Urothelium cell line (cell line): ENCODE measurements at regions not wholly inside any gene's neighbourhood (a gene's known extent, or its start where the extent isn't known, plus 50 kb on each side); places are given as distances from the start of the nearest gene placed in this dataset.

ENCODE experiments used
- DNase-seq: peaks from one replicate; pipeline ENCODE4 v3.0.0; 2011; ENCODE audit warnings: low spot score, mixed read lengths
- FAIRE-seq: peaks from 2 replicates; lab custom pipeline; 2011; peaks lifted over from hg19 to GRCh38; lab: Jason Lieb, UNC

DNA sequence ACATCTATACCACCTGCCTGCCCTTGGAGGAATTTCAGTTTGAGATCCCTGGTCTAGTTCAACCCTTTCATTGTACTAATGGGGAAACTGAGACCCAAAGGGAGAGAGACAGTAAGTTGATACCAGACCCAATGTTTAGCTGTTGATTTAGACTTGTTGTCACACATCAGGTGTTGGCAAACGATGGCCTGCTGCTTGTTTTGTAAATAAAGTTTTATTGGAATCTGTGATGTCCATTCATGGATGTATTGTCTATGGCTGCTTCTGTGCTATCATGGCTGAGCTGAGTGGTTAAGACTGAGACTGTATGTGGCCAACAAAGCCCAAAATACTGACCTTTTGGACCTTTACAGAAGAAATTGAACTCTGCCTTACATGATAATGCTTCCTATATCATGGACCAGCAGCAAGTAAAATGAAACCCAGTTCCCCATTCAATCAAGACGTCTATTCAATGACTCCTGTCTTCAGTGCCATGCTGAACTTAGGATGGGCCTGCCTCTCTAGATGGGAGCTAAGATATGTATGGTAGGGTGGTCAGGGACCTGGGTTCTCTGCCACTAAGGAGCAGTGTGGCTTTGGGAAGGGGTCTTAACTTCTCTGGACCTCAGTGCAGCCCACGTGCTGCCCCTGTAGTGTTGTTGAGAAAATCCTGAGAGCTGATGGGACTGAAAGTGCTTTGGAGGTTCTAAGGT, 111.0 kb downstream of the IRX5 start:
- FAIRE-seq (no peak), DNase-seq (no peak)

DNA sequence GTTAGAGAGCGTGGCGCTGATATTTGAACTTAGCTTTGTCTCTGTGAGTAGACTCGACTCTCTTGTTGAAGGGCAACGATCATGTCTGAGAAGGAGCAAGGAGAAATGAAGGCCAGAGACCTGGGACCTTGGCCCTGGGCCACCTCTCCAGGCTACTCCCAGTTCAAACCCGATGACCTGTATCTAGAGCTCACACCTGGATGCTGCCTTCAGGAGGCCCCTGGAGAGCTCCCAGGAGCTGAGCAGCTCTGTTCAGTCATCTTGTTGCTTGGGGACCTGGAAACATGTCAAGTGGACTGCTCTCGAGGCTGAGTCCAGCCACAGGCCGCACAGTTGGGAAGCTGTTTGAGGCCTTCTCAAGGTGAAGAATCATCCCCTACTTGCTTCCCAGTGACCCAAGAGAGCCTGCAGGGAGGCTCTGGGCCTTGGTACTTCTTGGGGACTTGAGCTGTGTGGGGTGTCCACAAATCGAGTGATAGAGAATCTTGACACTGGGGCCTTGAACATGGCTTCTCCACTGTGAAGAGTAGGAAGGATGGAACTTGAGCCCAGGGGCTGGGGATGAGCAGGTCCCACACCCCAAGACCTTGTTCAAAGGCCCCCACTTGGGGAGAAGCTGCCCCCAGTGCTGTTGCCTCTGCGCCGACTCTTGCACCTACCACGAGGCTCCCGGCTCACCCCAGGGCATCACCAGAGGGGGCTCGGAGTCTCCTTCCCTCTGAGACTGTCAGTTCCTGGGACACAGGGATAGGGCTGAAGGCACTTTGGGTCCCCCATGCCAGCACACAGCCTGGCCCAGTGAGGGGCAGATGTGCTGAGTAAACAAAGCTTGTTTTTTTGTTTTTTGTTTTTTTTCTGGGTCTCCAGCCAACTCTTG, 112.1 kb downstream of the IRX5 start:
- no peak for DNase-seq
- no peak for FAIRE-seq

DNA sequence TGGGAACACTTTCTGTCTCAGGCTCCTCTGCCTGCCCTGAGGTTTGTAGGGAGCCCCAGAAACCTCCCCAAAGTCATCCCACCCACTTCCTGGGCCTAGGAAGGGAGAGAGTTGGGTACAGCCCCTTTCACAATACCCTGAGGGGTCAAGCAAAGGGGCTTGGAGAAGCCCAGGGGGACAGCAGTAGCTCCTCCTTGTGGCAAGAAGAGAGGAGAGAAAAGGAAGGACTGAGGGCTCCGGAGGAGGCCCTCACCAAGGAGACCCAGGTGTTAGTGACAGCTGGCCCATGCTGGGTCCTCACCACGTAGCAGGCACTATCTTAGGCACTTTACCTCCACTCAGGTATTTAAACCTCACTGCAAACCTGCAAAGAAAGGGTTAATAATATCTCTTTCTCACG, 112.8 kb downstream of the IRX5 start:
- FAIRE-seq = no peak
- no peak for DNase-seq

DNA sequence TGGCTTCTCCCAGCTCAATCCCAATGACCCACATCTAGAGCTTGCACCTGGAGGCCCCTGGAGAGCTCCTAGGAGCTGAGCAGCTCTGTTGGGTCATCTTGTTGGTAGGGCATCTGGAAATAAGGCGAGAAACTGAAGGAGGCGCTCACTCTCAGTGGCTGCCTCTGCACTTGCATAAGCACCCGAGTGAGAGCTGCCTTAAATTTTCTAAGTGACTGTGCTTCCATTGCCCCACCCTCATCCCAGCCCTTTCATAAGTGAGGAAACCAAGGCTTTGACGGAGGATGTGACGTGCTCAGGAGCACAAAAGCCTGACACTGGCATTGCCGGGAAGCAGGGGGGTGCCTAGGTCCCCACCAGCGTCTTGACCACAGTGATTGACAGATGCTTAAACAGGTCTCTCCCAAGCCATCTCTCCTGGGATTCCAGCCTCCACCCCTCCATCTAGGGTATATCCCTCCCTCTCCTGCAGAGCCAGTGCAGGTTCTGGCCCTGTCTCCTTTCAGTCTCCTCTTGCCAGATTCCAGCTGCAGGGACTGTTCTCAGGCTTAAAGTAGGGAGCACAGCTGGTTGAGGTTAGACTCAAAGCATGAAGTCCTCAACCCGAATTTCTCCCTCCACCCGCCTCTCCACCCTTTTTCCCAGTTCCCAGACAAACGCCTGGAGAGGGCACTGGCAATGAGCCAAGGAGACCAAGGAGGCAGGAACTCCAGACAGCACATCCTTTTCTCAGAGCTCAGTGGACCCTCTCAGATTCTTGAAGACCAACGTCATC, 113.7 kb downstream of the IRX5 start:
- FAIRE-seq = no peak
- DNase-seq = no peak

DNA sequence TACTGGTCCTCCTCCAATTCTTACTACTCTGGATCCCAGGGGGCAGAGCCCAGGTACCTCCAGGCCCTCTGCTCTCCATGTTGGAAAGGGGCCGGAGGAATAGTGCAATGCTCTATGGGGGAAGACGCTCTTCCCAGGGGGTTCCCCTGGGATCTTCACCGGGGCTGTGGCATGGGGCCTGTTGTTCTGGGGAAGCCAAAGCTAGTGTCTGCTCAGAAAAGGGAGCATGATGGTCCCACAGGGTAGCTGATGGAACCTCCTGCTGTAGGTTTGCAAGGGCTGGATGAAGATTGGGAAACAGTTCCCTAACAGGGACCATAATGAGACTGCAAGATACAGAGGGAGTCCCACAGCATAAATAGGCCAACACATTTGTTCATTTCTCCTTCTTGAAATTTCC, 114.7 kb downstream of the IRX5 start:
- FAIRE-seq (no peak), DNase-seq (no peak)

DNA sequence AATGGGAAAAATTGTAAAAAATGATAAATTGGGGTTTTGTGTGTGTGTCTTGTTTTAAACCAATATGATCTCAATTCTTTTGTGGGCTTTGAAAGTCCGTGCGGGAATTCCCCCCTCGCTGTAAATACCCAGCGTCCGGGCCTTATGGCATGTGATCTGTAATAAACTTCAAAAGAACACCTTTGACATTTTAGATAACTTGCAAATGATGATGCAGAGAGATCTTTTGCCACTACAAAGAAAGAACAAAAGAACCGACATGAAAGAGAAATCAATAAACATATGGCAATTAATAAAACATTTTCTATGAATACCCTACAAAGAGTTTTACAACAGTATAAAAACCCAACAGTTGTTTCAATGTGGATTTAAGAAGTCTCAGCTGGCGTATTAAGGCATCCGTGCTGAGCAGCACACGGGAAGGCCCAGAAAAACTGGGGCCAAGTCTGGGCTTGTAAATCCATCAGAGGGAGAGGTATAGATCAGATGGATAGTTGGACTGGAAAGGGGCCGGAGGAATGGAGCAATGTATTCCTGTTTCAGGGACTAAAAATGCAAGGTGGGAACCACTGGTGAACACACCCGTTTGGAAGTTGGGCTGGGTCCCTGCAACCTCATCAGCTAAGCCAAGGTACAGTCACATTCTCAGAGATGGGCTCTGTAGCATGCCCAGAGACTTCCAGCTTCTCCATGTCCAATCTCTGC, 115.2 kb downstream of the IRX5 start:
- FAIRE-seq (no peak), DNase-seq (no peak)

DNA sequence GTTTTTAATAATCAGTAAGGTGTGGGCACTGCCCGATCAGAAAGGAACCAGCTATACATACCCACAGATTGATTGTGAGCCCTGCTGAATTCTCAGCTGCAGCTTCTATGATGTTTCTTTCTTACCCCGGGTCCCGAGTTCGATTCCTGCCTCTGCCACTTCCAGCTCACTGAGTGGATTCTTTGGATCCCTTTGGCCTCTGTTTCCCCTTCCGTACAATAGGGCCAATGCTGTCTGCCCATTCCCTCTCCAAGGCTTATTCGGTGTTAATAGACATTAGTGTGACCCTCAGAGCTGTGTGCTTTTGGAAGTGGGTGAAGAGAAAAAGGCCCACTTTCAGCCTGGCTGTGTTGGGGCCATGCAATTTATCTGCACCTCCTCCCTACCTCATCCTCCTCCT, 115.8 kb downstream of the IRX5 start:
- FAIRE-seq (no peak), DNase-seq (no peak)

DNA sequence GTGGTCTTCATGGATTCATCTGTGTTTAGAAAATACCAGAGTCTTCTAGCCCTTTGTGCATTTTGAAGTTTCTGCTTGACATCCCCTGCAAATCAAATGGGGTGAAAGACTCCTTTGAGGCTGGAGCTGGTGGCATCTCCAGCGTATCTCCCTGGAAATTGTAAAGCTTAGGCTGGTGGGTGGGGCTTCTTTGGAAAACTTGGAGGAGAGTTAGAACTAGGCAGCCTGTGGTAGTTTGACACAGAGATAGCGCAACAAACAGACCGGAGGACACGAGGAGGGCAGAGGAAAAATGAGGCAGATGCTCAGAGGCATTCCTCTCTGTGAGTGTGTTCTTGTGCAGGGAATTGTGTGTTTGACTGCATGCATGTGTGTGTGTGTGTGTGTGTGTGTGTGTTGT, 116.3 kb downstream of the IRX5 start:
- DNase-seq = no peak
- FAIRE-seq = no peak

DNA sequence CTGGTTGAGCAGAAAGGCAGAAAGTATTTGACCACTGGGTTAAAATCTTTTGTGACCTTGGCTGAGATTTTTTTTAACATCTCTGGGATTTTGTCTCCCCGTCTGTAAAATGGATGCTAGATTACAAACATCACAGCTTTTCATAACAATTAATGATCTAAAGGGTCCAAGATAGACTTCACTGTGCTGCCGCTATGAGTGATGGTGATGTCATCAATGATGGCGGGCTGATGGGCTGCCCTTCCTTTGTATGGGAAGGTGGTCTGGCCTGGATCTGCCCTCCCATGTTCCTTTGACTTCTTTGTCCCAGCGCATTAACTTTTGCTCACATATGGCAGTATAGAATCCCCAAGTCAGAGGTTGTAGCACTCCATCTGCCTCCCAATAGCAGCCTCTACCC, 116.7 kb downstream of the IRX5 start:
- DNase-seq (no peak), FAIRE-seq (no peak)

DNA sequence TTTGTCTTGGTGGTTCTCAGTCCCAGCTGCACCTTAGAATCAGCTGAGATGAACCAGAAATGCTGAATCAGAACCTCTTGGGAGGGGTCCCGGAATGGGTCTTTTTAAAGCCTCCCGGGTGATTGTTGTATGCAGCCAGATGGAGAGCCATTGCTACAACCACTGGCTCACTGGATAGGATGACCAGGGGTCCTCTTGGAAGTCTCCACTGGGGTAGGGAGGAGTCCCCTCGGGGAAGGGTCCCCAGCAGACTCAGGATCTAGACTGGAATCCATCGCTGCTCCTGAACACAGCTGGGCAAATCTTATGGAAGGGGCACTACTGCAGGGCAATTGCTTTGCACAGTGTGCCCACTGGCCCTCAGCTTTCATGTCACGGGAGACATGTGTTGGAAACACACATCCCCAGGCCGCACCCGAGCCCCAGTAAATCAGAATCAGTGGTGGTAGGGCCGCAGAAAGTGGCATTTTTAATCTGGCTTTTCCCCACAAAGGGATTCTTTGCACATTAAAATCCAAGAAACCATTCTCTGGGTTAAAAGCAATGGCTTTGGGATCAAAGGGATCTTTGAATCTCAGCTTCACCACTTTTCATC, 117.3 kb downstream of the IRX5 start:
- FAIRE-seq = no peak
- no peak for DNase-seq

DNA sequence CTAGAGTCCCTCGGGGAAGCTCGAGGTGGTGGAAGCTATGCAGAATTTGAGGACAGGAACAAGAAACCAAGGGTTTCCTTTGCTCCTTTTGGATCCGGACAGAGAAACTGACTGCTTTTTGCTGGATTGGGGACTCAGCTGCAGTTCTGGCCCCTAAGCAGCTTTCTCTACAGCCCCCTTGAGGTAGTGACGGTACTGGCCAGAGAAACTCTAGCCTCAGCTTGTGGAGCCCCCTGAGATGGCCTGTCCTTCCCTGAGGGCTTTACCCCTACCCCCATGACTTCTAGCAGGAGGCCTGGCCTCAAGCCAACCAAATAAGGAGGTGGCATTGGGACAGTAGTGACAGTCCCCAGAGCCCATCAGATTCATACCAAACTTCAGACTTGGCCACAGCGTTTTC, 118.1 kb downstream of the IRX5 start:
- FAIRE-seq = no peak
- no peak for DNase-seq

DNA sequence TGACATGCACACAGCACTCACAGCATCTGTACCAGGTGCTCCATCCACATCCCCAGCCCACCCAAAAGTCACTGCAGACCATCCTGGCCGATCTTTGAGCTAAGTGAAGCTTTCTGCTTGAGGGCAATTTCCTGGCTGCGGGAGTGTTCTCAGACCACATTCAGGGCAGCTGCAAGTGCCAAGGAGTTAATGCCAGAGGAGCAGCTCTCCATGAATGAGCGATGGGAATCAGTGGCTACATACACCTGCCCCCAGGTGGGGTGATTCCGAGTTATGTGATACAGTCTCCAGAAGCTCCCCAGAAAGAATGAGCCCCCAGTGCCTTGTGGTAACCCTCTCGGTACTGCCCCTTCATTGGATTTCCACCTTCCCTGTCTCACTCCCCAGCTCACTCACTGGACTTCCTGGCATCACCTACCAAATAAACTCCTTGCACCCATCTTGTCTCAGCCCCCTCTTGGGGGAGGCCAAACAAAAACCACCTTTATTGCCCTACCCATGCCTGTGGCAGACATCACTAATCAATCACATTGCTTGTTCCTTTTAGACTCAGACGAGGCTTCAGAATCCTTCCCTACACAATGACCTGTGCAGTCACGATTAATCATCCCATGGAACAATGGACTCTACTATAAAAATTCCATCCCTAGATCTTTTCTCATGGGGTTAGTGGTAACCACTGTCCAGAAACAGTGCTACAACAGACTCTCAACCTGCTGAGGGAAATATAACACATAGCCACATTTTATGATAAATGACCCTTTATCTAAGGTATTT, 121.1 kb downstream of the IRX5 start:
- DNase-seq (no peak), FAIRE-seq (no peak)

DNA sequence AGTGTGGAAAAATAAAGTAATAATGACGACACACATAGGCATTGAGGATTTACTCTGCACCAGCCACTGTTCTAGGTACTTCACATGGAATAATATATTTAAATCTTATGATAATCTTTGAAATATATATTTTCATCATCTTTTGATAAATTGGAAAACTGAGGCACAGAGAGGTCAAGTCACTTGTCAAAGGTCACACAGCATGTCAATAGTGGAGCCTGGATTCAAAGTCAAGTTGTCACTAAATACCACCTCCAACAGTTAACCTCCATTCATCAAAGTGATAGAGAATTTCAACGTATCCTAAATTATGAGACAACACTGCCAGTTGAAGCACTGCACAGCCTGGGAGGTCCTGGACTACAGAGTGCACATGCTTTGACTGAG, 121.7 kb downstream of the IRX5 start:
- DNase-seq (no peak), FAIRE-seq (no peak)

DNA sequence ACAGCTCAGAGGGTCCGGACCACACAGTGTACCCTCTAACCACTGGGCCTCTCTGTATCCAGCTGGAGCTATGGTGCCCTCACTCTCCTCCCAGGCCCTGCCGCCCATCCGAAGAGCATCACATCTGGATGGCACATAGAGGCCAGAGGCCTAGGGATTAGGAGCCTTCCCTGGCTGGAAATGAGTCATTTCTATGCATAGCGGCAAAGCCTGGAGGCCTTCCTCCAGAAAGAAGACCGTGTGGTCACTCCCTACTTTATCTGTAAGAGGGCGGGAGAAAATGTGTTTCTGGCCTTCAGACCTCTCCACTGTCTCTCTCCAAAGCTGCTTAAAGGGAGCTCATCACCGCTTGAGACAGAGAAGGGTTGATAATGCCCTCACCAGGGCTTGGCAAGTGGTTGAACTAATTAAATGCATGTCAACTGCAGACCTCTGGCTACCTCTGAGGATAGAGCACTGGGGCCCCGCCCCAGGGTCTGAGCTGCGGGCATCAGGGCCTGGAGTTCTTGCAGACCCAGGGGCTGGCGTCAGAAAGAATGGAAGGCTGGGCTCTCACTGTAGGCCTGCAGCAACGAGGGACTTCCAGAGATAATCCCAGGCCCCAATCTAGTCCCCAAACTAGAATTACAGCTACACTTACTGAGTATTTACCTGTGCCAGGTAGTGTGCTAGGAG, 122.2 kb downstream of the IRX5 start:
- DNase-seq (no peak), FAIRE-seq (no peak)

DNA sequence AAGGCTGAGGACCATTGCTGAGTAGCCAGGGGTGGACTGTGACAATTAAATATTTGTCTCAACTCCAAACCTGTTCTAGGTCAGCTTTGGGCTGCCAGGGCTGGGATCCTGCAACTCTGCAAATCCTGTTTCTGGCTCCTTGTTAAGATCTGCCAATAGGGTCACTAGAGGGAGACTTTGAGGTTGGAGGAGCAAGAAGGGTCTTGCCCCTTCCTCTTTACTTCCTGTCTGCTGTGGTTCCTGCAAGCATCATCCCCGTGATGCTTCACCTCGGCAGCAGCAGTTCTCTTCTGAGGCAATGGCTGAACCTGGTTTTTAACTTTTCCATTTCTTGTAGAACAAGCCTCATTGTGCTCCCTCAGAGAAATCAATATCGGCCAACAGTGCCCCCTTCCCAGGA, 124.6 kb downstream of the IRX5 start:
- no peak for DNase-seq
- no peak for FAIRE-seq

DNA sequence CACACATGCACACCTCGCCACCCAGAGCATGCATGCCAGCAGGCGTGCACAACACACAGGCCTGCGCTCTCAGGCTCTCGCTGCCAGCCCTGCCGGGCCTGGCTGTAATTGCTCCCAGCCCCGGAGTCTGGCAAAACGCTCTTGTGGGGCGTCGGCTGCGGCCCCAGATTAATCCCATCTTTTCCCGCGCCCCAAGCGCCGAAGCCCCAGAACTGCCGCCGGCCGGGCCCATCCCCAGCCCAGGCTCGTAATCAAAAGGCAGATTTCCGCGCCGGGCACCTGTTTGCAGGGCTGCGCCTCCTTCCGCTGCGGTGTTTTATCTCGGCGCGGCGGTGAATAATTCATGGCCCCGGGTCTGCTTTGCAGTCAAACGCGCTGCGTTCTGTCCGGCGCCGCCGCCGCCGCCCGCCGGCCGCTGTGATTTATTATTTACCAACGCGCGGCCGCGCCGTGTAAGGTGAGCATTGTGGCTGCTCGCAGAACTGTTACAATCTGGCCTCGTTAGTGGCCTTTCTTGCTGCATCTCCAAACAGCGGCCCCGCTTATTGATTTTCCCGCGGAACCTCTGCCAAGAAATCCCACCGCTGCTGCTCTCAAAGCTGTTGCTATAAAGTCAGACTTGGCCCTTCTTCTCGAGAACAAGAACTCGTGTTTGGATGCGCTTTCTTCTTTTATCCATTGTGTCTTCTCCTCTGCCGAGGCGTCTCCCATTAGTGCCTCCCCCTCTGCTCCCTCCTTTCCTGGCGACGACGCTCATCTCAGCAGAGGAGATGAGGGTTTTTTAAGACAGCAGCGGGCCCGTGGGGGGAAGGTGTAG, 126.1 kb downstream of the IRX5 start:
- DNase-seq (no peak), FAIRE-seq (no peak)

DNA sequence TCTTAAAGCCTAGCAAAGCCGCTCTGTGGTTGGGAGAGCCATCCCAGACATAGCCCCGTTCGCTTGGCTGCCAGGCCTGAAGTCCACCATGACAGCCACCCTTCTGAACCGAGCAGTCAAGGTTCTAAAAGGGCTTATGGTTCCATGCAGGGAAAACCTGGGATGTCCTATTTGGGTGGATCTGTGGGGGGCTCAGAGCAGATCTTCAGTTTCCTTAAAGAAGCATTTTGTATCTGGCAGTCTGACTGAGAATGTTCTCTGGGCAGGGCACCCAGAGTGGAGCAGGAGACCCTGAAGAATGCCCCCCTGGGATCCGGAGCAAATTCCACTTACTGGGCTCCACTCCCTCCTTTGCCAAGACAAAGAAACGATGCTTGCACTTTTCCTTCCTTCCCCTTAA, 127.2 kb downstream of the IRX5 start:
- FAIRE-seq = no peak

DNA sequence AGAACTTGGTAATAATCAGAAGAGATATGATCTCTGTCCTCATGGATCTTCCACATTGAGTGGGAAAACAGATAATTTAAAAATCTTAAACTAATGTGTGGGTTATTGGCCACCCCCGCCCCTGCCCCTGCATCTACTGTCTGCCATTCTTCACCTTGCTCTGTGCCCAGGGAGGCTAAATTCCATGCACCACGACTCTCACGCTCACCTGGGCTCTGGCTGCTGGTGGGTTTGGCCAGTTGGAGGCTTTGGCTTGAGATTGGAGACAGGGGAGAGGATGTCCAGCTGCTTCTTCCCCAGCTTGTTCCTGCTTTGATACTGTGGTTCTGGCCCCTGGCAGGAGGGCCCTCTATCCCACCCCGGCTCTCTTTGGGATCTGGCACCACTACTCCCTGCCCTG, 127.9 kb downstream of the IRX5 start:
- no peak for FAIRE-seq
- DNase-seq = no peak

More for the DNA sequence above, 127.2 kb downstream of the IRX5 start:
- DNase-seq = no peak

DNA sequence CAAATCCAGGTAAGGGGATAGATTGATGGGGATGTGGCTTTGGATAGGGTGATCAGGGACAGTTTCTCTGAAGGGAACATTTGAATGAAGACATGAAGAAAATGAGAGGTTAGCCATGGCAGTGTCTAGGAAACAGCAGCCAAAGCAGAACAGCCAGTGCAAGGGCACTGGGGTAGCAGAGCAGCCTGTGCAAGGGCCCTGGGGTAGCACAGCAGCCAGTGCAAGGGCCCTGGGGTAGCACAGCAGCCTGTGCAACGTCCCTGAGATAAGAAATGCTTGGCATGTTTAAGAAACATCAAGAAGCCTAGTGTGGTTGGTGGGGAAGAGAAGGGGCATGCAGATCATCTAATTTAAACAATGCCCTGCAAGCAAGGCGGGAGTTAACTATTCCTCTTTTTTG, 128.5 kb downstream of the IRX5 start:
- no peak for DNase-seq
- no peak for FAIRE-seq
